Panc1 (cell line): ENCODE measurements at regions not wholly inside any gene's neighbourhood (a gene's known extent, or its start where the extent isn't known, plus 50 kb on each side); places are given as distances from the start of the nearest gene placed in this dataset.
"Not testable (repeated sequence)": the region's sequence is repeated elsewhere in the genome, so short reads cannot be mapped to it uniquely, and the experiment has no call there.

ENCODE experiments used
- CTCF ChIP-seq: fragments of 450-650 bp; IDR thresholded peaks from 2 replicates; pipeline ENCODE4 v1.5.1; 2017; ENCODE audit warnings: mild to moderate bottlenecking
- POLR2AphosphoS5 ChIP-seq: IDR thresholded peaks from 2 replicates; pipeline ENCODE4 v1.6.1; 2012; ENCODE audit warnings: mild to moderate bottlenecking, low read depth, low read length, moderate library complexity
- REST ChIP-seq, 2 experiments: IDR thresholded peaks; 2 replicates each; pipeline ENCODE4 v1.6.1; 2011 to 2012; ENCODE audit warnings: low read depth in 2 of 2, control low read depth in 1 of 2, low read length in 1 of 2, mild to moderate bottlenecking in 1 of 2, moderate library complexity in 1 of 2; ENCODE audit not compliant: insufficient read depth in 1 of 2
- SIN3A ChIP-seq: IDR thresholded peaks from 2 replicates; pipeline ENCODE4 v1.6.1; 2012; ENCODE audit warnings: low read depth, mild to moderate bottlenecking, low read length, moderate library complexity, borderline replicate concordance; ENCODE audit not compliant: insufficient read depth
- TCF7L2 ChIP-seq: IDR thresholded peaks from 2 replicates; pipeline ENCODE4 v1.6.1; 2011; ENCODE audit warnings: mild to moderate bottlenecking, low read depth, low read length, inconsistent platforms

GRCh38 chr15:21354597-21354996, 85.7 kb downstream of the POTEB3 start:
- TF ChIP-seq CTCF; POLR2AphosphoS5; REST (IDR thresholded peaks at IDR 0.05; ENCODE audit: insufficient read depth in 1 of 2, low read depth in 2 of 2, low read length in 1 of 2); SIN3A; TCF7L2: not testable (repeated sequence)
